ENCODE measurements at regions not wholly inside any gene's neighbourhood (a gene's known extent, or its start where the extent isn't known, plus 50 kb on each side); places are given as distances from the start of the nearest gene placed in this dataset.

- no TSS peak for BruUV-seq (replicated peaks)
- Histone ChIP-seq H3K4me2 (ENCODE audit: insufficient read depth, low read length) (no peak overlapping the region), H3K4me3 (replicated peaks in 1 of 3; ENCODE audit: insufficient read depth in 1 of 3, low read depth in 1 of 3, low read length in 3 of 3) (no peak overlapping the region), H3K27ac (ENCODE audit: insufficient read depth, low read depth, low read length) (no peak overlapping the region), H3K36me3 (ENCODE audit: control insufficient read depth in 2 of 2, extremely low read depth in 1 of 2, insufficient read depth in 2 of 2, low read length in 2 of 2) (no peaks in the 10 kb centered on the region), H4K20me1 (replicated peaks; ENCODE audit: control insufficient read depth, extremely low read depth, insufficient read depth, low read length) (no peaks in the 10 kb centered on the region), H3K9me1 (replicated peaks; ENCODE audit: control insufficient read depth, extremely low read depth, insufficient read depth, low read length) (no peaks in the 10 kb centered on the region), H3K79me2 (ENCODE audit: control insufficient read depth, insufficient read depth, low read length) (no peaks in the 10 kb centered on the region), H3K4me1 (ENCODE audit: control insufficient read depth, extremely low read depth, insufficient read depth, low read length) (peaks cover 11% of the 10 kb centered on the region), H3K27me3 (ENCODE audit: control insufficient read depth in 2 of 2, insufficient read depth in 2 of 2, low read length in 2 of 2) (no peaks in the 10 kb centered on the region), H3K9ac (replicated peaks; ENCODE audit: extremely low read depth, insufficient read depth, low read length) (no peak overlapping the region), H2AFZ (ENCODE audit: low read depth, low read length) (no peak overlapping the region), H3K9me3 (replicated peaks; ENCODE audit: control insufficient read depth, insufficient read depth, low read length) (no peaks in the 10 kb centered on the region)
- POLR2A ChIA-PET, result no interaction called here
- no peak for FAIRE-seq
- no peak for DNase-seq (ENCODE audit: low read depth, low spot score)
- dilution Hi-C loops (cut with MboI; ENCODE audit: extremely low pct_ligation_motif_present, low sequenced_read_pairs), result no loop called here
- TF ChIP-seq POLR2A (IDR thresholded peaks at IDR 0.05; ENCODE audit: low read depth, low read length), result no peak
- no peak for TF ChIP-seq MYC (IDR thresholded peaks at IDR 0.05; ENCODE audit: low read depth, low read length)
- no peak for TF ChIP-seq GATA2 (IDR thresholded peaks at IDR 0.05; ENCODE audit: insufficient read depth, insufficient read length, low read depth, low read length)
- TF ChIP-seq POLR2AphosphoS5 (IDR thresholded peaks at IDR 0.05; ENCODE audit: insufficient read depth, low read depth, low read length), result no peak
- no peak for TF ChIP-seq EZH2 (IDR thresholded peaks at IDR 0.05; ENCODE audit: borderline replicate concordance, low read depth, low read length, severe bottlenecking)
- CTCF ChIA-PET, result no interaction called here
- intact Hi-C loops (cut with micrococcal nuclease), result loop anchor here (10.0 kb wide), 1 partner anchor 702 kb away; no protein-coding TSS in a partner anchor
Measured at GRCh38 chr4:43452948-43453347, 560.4 kb downstream of the GRXCR1 start.

GRCh38 chr4:43456383-43456782, 563.9 kb downstream of the GRXCR1 start:
- no peaks in the 10 kb centered on the region for H3K27me3 ChIP-seq (ENCODE audit: control insufficient read depth in 2 of 2, insufficient read depth in 2 of 2, low read length in 2 of 2)
- H3K27ac ChIP-seq (ENCODE audit: insufficient read depth, low read depth, low read length), result peak overlapping the region; percentile 65
- intact Hi-C loops (cut with micrococcal nuclease) (loop anchor here (10.0 kb wide), 1 partner anchor 698 kb away; no protein-coding TSS in a partner anchor), dilution Hi-C loops (cut with MboI; ENCODE audit: extremely low pct_ligation_motif_present, low sequenced_read_pairs) (no loop called here)
- H3K79me2 ChIP-seq (ENCODE audit: control insufficient read depth, insufficient read depth, low read length), result no peaks in the 10 kb centered on the region
- peaks cover 11% of the 10 kb centered on the region for H3K4me1 ChIP-seq (ENCODE audit: control insufficient read depth, extremely low read depth, insufficient read depth, low read length)
- peak overlapping the region; percentile 19 for H2AFZ ChIP-seq (ENCODE audit: low read depth, low read length)
- H3K4me2 ChIP-seq (ENCODE audit: insufficient read depth, low read length), result peak overlapping the region; percentile 66
- DNase-seq (ENCODE audit: low read depth, low spot score) (peak; percentile 61), FAIRE-seq (peak; percentile 82)
- ChIA-PET POLR2A (no interaction called here), CTCF (no interaction called here)
- H4K20me1 ChIP-seq (replicated peaks; ENCODE audit: control insufficient read depth, extremely low read depth, insufficient read depth, low read length), result no peaks in the 10 kb centered on the region
- TF ChIP-seq JUN (IDR thresholded peaks at IDR 0.05; ENCODE audit: borderline replicate concordance, insufficient read depth, insufficient read length, low read depth) (no peak), MAX (IDR thresholded peaks at IDR 0.05; ENCODE audit: insufficient read depth, insufficient read length) (no peak), FOS (IDR thresholded peaks at IDR 0.05; ENCODE audit: borderline replicate concordance, insufficient read depth, low read length) (peak; percentile 19)
- peak overlapping the region; percentile 53 for H3K9ac ChIP-seq (replicated peaks; ENCODE audit: extremely low read depth, insufficient read depth, low read length)
- H3K36me3 ChIP-seq (ENCODE audit: control insufficient read depth in 2 of 2, extremely low read depth in 1 of 2, insufficient read depth in 2 of 2, low read length in 2 of 2), result no peaks in the 10 kb centered on the region
- no TSS peak for BruUV-seq (replicated peaks)
- H3K9me3 ChIP-seq (replicated peaks; ENCODE audit: control insufficient read depth, insufficient read depth, low read length), result no peaks in the 10 kb centered on the region
- peak overlapping the region in 1 of 3 experiments; percentile 3 for H3K4me3 ChIP-seq (replicated peaks in 1 of 3; ENCODE audit: insufficient read depth in 1 of 3, low read depth in 1 of 3, low read length in 3 of 3)
- no peaks in the 10 kb centered on the region for H3K9me1 ChIP-seq (replicated peaks; ENCODE audit: control insufficient read depth, extremely low read depth, insufficient read depth, low read length)
